GM19438 (cell line): ENCODE measurements at regions not wholly inside any gene's neighbourhood (a gene's known extent, or its start where the extent isn't known, plus 50 kb on each side); places are given as distances from the start of the nearest gene placed in this dataset.

Experiments
- ATAC-seq: cut with Tn5 transposase; IDR thresholded peaks from one replicate; pipeline ENCODE4 v1.9.1; 2021; ENCODE audit warnings: low read depth; ENCODE audit not compliant: unreplicated experiment

DNA sequence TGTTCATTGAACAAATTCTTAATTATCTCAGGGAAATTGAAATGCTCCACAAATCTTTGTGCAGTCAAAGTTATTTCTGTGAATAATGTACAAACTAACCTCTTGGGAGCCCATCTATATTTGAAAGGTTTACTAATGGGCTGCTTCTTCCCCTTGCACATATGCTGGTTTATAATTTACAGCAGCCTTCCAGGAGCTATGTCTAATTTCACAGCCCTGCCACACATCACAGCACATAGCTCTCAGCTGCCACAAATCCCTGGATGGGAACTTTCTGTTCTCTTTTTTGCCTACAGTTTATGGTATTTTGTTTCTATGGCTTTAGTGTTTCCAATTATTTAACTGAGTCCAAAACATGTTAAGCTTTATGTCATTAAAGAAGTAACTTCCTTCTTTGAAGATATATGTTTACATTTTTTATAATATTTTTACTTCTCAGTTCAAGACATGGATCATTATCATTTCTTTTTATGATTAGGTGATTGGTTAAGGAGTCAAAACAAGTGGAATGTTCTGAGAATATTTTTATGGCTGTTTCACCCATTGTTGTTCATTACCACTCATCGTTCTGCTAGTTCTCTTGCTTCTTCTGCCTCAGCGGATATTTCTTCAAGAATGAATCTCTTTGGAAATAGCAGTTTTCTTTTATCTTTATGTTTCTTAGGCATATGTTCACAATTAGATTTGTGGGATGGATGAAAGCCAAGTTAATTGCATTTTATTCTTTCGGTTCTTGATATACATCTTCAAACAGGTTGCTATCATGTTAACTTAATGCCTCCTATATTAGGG lies 475.6 kb upstream of the MIS18BP1 start:
- ATAC-seq, result no peak

GRCh38 chr14:45727133-45727532 lies 474.1 kb upstream of the MIS18BP1 start:
- no peak for ATAC-seq

- no peak for ATAC-seq
Measured at GRCh38 chr14:45721472-45721871, 468.5 kb upstream of the MIS18BP1 start.

GRCh38 chr14:45716572-45716971 lies 463.6 kb upstream of the MIS18BP1 start:
- ATAC-seq, result no peak

DNA sequence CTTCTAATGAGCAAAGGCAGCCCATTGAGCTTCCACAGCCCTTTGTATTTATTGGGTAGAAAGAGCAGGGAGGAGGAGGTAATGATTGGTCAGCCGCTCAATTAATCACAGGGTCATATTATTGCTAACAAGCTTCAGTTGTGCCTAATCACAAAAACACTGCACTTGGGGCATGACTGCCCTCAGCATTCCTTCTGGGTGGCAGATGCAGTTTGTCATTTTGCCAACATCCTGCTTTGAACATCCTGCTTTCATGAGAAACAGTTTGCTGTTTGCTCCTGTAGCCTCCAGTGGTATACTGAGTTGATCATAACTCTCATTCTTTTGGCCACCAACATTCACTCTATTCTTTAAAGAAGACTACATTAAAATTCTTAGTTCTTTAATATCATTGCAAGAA lies 462.9 kb upstream of the MIS18BP1 start:
- no peak for ATAC-seq

- ATAC-seq, result no peak
Measured at GRCh38 chr14:45709541-45709940, 456.5 kb upstream of the MIS18BP1 start.

- no peak for ATAC-seq
Measured at GRCh38 chr14:45705940-45706534, 453.0 kb upstream of the MIS18BP1 start.

GRCh38 chr14:45699471-45699870 lies 446.5 kb upstream of the MIS18BP1 start:
- no peak for ATAC-seq

DNA sequence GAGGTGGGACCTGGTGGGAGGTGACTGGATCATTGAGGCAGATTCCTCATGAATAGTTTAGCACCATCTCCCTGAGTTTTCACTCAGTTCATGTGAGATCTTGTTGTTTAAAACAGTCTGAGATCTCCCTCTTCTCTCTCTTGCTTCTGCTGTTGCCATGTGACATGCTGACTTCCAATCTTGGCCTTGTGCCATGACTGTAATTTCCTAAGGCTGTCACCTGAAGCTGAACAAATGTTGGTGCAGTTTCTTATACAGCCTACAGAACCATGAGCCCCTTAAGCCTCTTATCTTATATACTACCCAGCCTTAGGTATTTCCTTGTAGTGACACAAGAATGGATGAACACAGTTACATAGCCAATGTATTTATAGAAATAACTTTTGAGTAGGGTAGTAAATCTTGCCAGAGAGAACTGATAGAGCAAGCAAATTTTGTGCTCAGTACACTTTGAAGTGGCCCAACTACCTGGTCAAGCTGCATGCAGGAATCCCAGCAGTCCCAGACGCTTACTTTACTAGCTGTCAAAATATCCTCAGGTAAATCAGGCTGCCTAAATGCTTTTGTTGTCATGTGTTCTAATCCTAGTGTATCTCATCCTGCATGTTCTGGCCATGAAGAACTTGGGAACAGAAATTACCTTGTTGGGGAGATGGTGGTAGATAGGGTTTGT lies 445.6 kb upstream of the MIS18BP1 start:
- no peak for ATAC-seq

DNA sequence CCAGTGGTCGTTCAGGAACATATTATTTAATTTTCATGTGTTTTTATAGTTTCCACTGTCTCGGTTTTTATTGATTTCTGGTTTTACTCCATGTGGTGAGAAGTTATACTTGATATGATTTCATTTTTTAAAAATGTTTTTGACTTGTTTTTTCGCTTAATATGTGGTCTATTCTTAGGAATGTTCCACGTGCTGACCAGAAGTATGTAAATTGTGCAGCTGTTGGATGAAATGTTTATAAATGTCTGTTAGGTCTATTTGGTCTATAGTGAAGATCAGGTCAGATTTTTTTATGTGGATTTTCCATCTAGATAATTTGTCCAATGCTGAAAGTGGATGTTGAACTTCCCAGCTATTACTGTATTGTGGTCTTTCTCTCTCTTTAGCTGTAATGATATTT lies 433.8 kb upstream of the MIS18BP1 start:
- no peak for ATAC-seq

DNA sequence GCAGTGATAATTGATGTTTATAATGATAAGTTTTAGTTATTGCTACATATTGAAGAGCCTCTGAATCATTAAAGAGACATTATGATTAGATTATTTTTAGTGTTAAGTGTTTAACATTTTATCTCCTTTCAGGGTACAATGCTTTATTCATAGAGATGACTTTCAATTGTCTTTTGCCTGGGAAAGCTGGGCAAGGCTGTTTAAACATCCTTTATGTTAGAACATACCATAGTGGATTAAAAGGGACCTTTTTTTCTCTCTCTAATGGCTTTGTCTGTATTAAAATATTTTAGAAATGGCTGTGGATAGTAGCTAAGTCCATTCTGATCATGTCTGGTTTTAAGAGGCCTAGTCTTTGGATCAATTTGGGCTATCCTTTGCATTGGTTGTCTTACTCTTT lies 427.5 kb upstream of the MIS18BP1 start:
- ATAC-seq, result no peak

GRCh38 chr14:45679853-45680252 lies 426.9 kb upstream of the MIS18BP1 start:
- no peak for ATAC-seq

DNA sequence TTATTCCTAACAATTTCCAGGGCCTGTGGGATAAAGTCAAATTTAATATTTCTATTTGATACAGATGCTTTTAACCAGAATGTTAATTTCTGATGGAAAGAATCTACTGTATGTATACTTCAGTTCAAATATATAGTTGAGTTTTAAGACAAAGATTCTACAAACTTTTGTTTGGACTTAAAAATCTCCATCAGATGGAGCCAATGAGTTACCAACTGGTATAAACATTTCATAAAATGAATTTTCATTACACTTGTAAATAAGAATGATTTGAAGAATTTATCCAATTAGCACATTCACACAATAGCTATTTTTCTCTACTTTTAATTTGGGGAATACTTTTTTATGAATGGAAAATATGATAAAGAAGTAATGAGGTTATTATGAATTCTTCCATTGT lies 425.2 kb upstream of the MIS18BP1 start:
- ATAC-seq, result no peak

GRCh38 chr14:45673420-45673819 lies 420.4 kb upstream of the MIS18BP1 start:
- no peak for ATAC-seq

DNA sequence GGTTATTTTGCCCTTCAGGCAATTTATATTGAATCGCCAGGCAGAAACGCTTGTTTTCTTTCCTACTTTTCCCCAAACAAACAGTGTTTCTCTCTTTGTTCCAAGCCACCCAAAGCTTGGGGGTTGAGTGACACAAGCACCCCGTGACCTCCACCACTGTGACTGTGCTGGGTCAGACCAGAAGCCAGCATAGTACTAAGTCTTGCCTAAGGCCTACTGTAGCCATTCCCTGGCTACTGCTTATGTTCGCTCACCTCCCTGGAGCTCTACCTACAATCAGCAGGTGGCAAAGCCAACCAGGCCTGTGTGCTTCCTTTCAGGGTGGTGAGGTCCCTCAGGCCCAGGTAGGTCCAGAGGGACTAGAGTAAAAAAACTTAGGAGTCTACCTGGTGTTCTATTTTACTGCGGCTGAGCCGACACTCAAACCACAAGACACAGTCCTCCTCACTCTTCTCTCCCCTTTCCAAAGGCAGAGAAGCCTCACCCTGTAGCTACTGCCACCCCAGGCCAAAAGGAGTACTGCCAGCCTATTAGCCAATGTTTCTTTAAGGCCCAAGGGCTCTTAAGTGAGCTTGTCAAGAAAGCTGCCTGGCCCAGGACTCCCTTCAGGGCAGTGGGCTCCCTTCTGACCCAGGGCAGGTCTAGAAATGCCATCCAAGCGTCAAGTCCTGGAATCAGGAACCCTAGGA lies 411.8 kb upstream of the MIS18BP1 start:
- ATAC-seq, result no peak

- no peak for ATAC-seq
Measured at GRCh38 chr14:45658917-45659299, 405.9 kb upstream of the MIS18BP1 start.

- ATAC-seq, result no peak
Measured at GRCh38 chr14:45658226-45658916, 405.4 kb upstream of the MIS18BP1 start.

- ATAC-seq, result no peak
Measured at GRCh38 chr14:45651890-45652289, 398.9 kb upstream of the MIS18BP1 start.

DNA sequence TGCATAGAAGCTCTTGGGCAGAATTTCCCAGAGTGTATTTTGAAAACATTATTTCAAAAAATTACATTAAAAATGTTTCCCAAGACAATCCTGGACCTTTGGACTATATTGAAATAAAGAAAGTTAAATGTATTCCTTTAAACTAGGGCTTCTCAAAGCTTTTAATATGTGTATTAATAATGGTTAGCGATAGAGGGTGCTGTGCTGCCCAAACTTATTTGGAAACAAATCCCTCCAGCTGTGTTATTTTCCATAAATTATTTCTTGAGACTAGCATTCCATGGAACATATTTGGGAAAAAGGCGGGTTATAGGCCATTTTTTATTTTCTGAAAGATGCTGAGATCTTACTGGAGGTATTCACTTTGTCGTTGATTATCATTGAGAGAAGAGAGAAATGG lies 397.8 kb upstream of the MIS18BP1 start:
- ATAC-seq, result no peak

DNA sequence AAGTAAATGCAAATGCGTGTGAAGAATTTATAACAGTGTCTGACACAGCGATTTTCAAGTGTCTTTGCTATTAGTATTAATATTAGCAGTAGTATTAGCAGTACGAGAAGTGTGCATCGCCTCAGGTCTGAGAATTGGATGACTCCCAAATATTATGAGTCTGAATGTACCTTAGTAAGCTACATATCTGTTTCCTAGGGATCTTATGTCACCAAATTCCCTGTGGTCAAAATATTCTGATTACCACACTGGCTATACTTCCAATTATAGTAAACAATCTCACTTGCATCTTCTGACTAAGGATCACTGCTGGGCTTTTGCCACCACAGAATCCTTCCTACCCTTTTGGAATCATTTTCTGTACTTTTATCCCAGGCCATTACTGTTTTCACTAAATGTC lies 396.0 kb upstream of the MIS18BP1 start:
- ATAC-seq, result no peak

- ATAC-seq, result no peak
Measured at GRCh38 chr14:45641541-45641940, 388.5 kb upstream of the MIS18BP1 start.
